ENCODE measurements at regions not wholly inside any gene's neighbourhood (a gene's known extent, or its start where the extent isn't known, plus 50 kb on each side); places are given as distances from the start of the nearest gene placed in this dataset.
"Not testable (repeated sequence)": the region's sequence is repeated elsewhere in the genome, so short reads cannot be mapped to it uniquely, and the experiment has no call there.

DNA sequence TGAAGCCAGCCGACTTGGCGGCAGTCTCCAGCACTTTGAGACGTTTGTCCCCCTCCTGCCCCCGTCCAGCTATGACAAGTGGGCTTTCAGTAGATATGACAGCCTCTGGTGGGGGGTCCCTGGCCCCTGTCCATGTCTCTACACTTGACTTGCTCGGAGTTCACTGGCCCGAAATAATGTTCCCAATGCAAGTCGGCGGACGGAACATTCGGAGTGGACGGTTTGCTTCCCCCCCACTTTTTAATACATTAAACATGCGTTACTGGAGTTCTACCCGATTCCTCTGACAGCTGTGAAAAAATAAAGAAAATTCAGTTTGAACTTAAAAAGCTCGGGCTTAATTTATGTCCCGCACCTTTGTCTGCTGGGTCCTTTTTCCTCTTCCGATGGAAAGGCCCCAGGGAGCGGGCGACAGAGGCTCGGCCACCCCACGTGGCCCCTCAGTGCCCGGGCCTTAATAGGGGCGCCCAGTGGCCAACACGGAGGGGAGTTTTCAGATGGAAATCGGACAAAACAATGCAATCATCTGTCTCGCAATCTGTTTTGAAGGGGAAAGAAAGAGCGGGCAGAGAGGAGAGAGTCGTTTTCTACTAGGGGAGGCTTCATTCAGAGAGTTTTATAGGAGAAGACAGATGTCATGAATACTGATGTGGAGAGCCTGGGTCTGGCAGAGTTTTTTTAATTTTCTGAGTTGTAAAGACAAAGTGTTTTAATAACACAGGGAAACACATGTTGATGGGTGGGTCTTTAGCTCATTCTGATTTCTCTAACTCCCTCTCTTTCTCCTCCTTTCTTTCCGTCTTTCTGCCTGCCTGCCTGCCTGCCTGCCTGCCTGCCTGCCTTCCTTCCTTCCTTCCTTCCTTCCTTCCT lies 50.2 kb downstream of the SMIM38 start:
- no peak for DNase-seq

DNA sequence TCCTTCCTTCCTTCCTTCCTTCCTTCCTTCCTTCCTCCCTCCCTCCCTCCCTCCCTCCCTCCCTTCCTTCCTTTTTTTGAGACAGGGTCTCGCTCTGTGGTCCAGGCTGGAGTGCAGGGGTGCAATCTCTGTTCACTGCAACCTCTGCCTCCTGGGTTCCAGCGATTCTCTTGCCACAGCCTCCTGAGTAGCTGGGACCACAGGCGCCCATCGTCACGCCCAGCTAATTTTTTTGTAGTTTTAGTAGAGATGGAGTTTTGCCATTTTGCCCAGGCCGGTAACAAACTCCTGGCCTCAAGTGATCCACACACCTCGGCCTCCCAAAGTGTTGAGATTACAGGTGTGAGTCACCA lies 50.9 kb downstream of the SMIM38 start:
- not testable (repeated sequence) for DNase-seq

GRCh38 chr11:69207165-69207889 lies 51.6 kb downstream of the SMIM38 start:
- DNase-seq: no peak

DNA sequence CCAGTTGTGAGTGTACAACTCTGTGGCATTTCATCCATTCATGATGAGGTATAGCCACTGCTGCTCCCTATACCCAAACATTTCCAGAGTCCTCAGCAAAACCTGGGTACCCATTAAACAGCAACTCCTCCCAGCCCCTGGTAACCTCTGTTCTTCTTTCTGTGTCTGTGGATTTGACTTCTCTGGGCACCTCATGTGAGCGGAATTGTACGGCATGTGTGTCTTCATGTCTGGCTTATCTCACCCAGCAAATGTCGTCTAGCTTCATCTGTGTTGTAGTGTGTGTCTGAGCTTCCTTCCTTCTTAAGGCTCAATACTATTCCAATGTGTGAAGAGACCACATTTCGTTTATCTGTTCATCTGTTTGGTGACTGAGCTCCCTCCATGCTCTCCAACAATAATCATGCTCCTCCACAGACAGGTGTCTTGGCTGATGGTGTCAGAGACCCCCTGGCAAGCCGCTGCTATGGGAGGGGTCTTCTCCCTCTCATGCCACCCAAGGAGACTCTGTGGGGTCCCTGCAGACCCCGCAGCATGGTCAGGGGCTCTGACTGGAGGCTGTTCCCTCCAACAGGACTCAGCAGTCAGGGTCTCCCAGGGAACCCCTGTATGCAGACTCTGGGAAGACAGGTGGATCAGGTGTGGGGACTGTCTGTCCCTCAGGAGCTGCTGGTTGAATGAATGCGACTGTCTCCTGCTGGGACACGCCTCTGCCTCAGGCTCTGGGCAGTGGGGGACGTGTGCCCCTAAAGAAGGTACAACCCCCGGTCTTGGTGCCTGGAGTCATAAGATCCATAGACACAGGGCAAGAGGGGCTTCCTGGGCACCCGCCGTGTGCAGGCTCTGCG lies 52.7 kb downstream of the SMIM38 start:
- DNase-seq: no peak

- no peak for DNase-seq
Observed at GRCh38 chr11:69209038-69209350, 53.3 kb downstream of the SMIM38 start.

- no peak for DNase-seq
Observed at GRCh38 chr11:69209421-69210309, 53.9 kb downstream of the SMIM38 start.

DNA sequence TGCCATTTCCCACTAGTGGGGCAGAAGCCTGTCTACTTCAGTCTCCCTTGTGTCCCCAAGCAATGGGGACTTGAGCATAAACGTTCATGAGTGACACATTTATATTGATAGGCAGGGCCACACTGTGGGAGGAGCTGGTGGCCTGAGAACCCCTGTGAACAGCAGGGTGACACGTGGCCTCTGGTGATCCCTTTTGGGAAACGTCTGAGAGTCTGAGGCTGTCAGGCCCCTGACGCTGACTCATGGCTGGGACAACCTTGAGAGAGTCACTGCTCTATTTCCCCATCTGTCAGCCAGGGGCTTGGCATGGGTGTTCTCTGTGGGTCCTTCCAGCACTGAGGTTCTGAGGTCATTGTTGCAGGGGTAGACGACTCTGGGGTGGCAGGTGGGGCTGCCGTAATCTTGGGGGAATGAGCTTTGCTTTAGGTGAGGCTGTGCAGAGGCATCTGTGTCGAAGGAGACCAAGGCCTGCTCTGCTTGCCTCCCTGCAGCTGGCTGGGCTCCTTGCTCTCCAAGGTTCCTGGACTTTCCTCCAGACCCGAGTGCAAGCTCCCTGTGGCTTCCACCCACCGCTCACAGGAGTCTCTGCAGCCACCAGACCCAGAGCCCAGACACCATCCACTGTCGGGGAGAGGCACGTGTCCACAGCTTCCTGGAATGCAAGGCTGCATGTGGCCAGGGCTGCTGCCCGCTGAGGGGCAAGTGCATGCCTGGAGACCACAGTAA lies 54.7 kb downstream of the SMIM38 start:
- no peak for DNase-seq

GRCh38 chr11:69211540-69211919 lies 55.8 kb downstream of the SMIM38 start:
- DNase-seq: no peak

GRCh38 chr11:69211920-69212797 lies 56.4 kb downstream of the SMIM38 start:
- no peak for DNase-seq

DNA sequence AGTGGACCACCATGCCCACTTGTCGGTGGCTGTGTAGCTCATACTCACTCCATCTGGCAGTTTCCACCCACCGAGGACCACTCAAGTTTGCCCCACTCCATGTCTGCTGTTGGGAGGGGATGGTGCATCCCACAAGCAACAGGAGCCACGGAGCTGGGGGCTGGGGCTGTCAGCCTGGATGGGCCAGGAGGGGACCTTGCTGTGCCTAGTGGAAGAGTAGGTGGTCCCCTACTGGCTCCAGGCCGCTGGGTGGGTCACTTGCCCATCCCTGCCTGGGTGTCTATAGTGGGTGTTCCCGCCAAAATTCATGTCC lies 57.0 kb downstream of the SMIM38 start:
- DNase-seq: no peak

DNA sequence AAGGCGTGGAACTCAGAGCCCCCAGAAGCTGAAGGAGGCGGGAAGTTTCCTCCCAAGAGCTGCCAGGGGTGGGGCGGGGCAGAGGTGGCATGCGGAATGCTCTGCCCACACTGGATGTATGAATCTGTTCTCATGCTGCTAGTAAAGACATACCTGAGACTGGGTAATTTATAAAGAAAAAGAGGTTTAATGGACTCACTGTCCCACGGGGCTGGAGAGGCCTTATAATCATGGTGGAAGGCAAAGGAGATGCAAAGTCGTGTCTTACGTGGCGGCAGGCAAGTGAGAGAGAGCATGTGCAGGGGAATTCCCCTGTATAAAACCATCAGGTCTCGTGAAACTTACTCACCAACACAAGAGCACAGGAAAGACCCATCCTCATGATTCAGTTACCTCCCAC lies 57.6 kb downstream of the SMIM38 start:
- DNase-seq: no peak

DNA sequence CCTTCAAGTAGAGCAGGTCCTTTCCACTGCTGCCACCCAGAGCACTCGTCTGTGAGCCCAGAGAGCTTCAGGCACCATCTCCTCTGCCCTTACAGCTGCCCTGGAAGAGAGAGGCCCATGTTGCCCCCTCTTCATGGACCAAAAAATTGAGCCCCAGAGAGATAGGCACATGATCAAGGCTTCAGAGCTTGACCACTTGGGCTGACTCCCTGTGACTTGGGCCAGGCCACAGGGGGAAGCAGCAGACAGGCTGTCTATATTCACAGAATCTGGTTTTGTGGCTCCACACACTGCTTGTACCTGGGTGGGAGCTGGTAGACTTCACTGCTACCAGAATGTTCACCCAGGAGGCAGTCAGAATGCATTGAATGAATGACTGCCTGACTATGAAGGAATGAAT lies 58.2 kb downstream of the SMIM38 start:
- no peak for DNase-seq

DNA sequence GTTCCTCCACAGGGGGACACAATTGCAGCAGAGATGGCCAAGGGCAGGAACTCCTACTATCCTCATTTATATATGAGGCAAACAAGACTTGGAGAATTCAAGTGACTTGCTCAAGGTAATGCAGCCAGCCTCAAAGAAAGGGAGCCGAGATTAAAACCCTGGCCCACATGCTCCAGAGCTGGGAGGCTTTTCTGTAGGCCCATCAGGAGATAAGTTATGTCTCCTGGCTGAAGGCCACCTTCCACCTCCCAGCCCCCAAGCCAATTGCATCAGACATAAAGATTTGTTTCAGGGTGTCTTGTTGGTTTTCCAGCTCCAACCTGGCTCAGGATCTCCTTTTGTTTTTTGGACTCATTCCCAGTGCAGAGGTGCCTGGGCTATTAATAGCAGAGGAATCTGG lies 59.5 kb downstream of the SMIM38 start:
- DNase-seq: no peak

- DNase-seq: no peak
Observed at GRCh38 chr11:69215784-69216415, 60.2 kb downstream of the SMIM38 start.

GRCh38 chr11:69216647-69217051 lies 60.9 kb downstream of the SMIM38 start:
- no peak for DNase-seq

DNA sequence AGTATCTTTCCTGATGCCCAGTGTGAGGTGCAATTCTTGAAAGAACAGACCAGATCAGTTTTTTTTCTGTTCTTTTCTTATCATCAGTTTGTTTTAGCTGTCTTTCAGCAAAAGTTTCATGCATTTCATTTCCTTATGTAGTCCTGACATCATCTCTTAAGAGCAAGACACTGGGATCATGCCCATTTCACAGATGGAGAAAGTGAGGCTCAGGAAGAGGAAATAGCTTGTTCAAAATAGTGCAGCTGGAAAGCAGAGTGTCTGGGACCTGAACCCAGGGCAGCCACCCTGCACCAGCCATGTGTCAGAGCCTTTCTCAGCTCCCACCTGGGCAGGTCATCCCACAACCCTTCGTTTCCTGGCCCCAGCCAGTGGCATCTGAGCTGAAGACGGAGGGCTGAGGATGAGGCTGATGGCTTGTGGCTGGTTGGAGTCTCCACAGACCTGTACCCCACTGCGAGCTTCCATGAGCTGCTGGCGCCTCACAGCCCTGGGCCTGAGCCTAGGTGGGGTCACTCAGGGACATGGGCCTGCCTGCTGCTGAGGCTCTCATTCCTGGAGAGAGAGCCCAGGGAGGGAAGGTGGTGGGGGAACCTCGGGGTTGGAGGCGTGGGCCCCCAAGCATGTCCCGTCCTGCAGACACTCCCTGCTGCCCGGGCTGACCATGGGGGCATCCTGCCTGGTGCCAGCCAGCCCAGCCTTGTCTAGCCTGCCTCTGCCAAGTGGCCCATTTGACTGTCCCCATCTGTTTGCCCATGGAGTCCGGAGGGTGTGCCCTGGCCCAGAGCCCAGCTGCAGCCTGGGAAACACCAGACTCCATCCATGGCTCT lies 61.8 kb downstream of the SMIM38 start:
- peak in 1 of 2 experiments; percentile 2 for DNase-seq

DNA sequence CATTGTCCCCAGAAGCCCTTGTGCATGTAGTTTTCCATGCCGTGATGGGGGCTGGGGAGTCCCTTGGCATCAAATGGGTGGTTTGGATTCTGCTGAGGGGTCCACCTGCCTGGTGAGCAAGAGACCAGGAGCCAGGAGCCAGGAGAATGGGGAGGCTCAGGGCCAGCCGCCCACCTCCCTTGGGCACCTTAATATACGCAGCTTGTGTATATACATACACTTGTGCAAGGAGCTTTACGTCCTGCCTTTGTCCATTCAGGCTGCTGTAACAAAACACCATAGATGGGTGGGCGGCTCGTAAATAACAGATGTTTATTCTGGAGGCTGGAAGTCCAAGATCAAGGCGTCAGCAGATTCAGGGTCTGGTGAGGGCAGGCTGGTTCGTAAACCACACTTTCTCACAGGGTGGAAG lies 62.5 kb downstream of the SMIM38 start:
- DNase-seq: no peak

DNA sequence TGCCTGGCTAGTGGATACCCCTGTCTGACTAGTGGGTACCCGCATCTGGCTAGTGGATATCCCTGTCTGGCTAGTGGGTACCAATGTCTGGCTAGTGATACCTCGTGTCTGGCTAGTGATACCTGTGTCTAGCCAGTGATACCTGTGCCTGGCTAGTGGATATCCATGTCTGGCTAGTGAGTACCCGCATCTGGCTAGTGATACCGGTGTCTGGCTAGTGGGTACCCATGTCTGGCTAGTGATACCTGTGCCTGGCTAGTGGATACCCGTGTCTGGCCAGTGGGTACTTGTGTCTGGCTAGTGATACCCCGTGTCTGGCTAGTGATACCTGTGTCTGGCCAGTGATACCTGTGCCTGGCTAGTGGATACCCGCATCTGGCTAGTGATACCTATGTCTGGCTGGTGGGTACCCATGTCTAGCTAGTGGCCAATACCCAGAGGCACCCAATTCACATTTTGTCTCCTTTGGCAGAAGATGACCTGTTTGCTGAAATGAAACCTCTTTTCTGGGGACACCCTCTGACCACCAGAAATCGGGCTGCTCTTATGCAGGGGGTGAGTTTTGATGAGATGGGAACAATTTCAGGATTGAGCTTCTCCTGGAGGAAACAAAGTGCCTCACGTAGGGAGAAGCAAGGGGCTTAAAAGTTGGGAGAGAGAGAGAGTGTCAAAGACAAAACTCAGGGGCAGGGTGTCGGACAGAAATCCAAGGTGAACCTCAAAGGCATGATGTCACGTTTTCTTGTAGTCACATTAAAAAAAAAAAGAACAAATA lies 63.4 kb downstream of the SMIM38 start:
- no peak for DNase-seq

- no peak for DNase-seq
Observed at GRCh38 chr11:69219991-69220390, 64.3 kb downstream of the SMIM38 start.
